ENCODE measurements at regions not wholly inside any gene's neighbourhood (a gene's known extent, or its start where the extent isn't known, plus 50 kb on each side); places are given as distances from the start of the nearest gene placed in this dataset.

- TF ChIP-seq CTCF (IDR thresholded peaks at IDR 0.05; ENCODE audit: low read depth, low read length) (no peak), EZH2phosphoT487 (IDR thresholded peaks at IDR 0.05; ENCODE audit: low read depth) (no peak)
These were observed 202.2 kb downstream of the EXOC5 start for GRCh38 chr14:57066463-57066862.

All from OCI-LY3 (cell line).